ENCODE measurements at regions not wholly inside any gene's neighbourhood (a gene's known extent, or its start where the extent isn't known, plus 50 kb on each side); places are given as distances from the start of the nearest gene placed in this dataset.

DNA sequence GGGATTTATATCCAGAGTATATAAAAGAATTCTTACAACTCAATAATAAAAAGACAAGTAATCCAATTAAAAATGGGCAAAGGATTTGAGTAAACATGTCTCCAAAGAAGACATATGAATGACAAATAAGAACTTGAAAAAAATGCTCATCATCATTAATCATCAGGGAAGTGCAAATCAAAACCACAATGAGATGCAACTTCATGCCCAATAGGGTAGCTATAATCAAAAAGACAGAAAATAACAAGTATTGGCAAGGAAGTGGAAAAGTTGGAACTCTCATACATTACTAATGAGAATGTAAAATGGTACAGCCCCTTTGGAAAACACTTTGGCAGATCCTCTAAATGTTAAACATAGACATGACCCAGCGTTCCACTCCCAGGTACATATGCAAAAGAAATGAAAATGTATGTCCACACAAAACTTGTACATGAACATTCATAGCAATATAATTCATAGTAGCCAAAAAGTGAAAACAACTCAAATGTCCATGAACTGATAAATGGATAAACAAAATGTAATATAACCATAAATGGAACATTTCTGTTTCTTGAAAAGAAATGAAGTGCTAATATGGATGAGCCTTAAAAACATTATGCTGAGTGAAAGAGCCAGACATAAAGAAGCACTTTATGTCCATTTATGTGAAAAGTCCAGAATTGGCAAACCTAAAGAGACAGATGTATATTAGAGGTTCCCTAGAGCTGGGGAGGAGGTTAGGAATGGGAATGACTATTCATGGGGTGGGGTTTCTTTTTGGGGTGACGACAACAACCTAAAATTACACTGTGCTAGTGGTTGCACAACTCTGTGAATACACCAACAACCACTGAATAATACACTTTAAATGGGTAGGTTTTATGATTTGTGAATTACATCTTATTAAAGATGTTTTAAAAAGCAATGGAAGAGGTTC lies 259.7 kb downstream of the RHOU start:
- no TSS peak for BruUV-seq (replicated peaks)
- Histone ChIP-seq H3K4me3 (ENCODE audit: low read depth in 2 of 2, low read length in 2 of 2) (no peak overlapping the region), H3K9me3 (ENCODE audit: control insufficient read depth, insufficient read depth, low read depth, low read length) (no peaks in the 10 kb centered on the region), H3K36me3 (ENCODE audit: control insufficient read depth, insufficient read depth, low read length) (no peaks in the 10 kb centered on the region), H3K4me1 (ENCODE audit: control insufficient read depth, insufficient read depth, low read length) (no peaks in the 10 kb centered on the region), H3K27me3 (ENCODE audit: control insufficient read depth, insufficient read depth, low read length) (peaks cover 5% of the 10 kb centered on the region; the same call in 1 of the 2 replicates), H3K27ac (ENCODE audit: low read length) (no peak overlapping the region)
- in situ Hi-C loops (cut with HindIII; ENCODE audit: low pct_unique_long_range_greater_than_20kb, low sequenced_read_pairs) = no loop called here
- CTCF ChIA-PET = no interaction called here
- intact Hi-C loops (cut with micrococcal nuclease; ENCODE audit: unreplicated experiment) = no loop called here
- ATAC-seq (no peak), DNase-seq (ENCODE audit: low read depth, low spot score) (no peak)
- TF ChIP-seq TCF7L2 (IDR thresholded peaks at IDR 0.05; ENCODE audit: low read depth, low read length) (no peak), POLR2AphosphoS5 (IDR thresholded peaks at IDR 0.05; ENCODE audit: low read depth, low read length) (no peak), SIN3A (IDR thresholded peaks at IDR 0.05; ENCODE audit: borderline replicate concordance, insufficient read depth, low read depth, low read length) (no peak)
- TF ChIP-seq, protein P1, sequence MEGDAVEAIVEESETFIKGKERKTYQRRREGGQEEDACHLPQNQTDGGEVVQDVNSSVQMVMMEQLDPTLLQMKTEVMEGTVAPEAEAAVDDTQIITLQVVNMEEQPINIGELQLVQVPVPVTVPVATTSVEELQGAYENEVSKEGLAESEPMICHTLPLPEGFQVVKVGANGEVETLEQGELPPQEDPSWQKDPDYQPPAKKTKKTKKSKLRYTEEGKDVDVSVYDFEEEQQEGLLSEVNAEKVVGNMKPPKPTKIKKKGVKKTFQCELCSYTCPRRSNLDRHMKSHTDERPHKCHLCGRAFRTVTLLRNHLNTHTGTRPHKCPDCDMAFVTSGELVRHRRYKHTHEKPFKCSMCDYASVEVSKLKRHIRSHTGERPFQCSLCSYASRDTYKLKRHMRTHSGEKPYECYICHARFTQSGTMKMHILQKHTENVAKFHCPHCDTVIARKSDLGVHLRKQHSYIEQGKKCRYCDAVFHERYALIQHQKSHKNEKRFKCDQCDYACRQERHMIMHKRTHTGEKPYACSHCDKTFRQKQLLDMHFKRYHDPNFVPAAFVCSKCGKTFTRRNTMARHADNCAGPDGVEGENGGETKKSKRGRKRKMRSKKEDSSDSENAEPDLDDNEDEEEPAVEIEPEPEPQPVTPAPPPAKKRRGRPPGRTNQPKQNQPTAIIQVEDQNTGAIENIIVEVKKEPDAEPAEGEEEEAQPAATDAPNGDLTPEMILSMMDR (IDR thresholded peaks at IDR 0.05) = no peak
- TF ChIP-seq, protein P2, sequence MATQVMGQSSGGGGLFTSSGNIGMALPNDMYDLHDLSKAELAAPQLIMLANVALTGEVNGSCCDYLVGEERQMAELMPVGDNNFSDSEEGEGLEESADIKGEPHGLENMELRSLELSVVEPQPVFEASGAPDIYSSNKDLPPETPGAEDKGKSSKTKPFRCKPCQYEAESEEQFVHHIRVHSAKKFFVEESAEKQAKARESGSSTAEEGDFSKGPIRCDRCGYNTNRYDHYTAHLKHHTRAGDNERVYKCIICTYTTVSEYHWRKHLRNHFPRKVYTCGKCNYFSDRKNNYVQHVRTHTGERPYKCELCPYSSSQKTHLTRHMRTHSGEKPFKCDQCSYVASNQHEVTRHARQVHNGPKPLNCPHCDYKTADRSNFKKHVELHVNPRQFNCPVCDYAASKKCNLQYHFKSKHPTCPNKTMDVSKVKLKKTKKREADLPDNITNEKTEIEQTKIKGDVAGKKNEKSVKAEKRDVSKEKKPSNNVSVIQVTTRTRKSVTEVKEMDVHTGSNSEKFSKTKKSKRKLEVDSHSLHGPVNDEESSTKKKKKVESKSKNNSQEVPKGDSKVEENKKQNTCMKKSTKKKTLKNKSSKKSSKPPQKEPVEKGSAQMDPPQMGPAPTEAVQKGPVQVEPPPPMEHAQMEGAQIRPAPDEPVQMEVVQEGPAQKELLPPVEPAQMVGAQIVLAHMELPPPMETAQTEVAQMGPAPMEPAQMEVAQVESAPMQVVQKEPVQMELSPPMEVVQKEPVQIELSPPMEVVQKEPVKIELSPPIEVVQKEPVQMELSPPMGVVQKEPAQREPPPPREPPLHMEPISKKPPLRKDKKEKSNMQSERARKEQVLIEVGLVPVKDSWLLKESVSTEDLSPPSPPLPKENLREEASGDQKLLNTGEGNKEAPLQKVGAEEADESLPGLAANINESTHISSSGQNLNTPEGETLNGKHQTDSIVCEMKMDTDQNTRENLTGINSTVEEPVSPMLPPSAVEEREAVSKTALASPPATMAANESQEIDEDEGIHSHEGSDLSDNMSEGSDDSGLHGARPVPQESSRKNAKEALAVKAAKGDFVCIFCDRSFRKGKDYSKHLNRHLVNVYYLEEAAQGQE (IDR thresholded peaks at IDR 0.05; ENCODE audit: insufficient read depth in 1 of 2, low read depth in 2 of 2, low read length in 1 of 2) = no peak
- POLR2A ChIA-PET = no interaction called here

DNA sequence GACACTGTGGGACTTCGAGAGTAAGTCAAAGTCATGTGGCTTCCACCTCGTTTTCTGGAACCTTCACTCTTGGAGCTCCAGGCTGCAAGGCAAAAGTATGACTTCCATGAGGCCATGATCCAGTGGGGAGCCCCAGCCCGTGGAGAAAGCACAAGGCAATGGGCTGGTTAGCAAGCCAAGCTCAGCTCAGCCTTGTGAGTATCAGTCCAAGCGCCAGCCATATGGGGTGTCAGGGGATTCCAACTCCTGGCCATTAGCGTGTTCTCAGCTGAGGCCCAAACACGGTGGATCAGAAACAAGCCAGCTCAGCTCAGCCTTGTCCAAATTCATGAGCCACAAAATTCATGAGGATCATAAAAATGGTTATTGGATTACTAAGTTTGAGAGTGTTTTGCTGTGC lies 261.0 kb downstream of the RHOU start:
- H3K9me3 ChIP-seq (ENCODE audit: control insufficient read depth, insufficient read depth, low read depth, low read length) = no peaks in the 10 kb centered on the region
- no peak overlapping the region for H3K4me3 ChIP-seq (ENCODE audit: low read depth in 2 of 2, low read length in 2 of 2)
- no TSS peak for BruUV-seq (replicated peaks)
- peaks cover 5% of the 10 kb centered on the region; the same call in 1 of the 2 replicates for H3K27me3 ChIP-seq (ENCODE audit: control insufficient read depth, insufficient read depth, low read length)
- DNase-seq (ENCODE audit: low read depth, low spot score) = no peak
- POLR2A ChIA-PET = interaction anchor here (0.6 kb wide), 1 partner anchor 306 kb away, joined by 3 read pairs; no protein-coding TSS in a partner anchor
- CTCF ChIA-PET = no interaction called here
- H3K36me3 ChIP-seq (ENCODE audit: control insufficient read depth, insufficient read depth, low read length) = no peaks in the 10 kb centered on the region
- in situ Hi-C loops (cut with HindIII; ENCODE audit: low pct_unique_long_range_greater_than_20kb, low sequenced_read_pairs) = no loop called here
- no peak for ATAC-seq
- intact Hi-C loops (cut with micrococcal nuclease; ENCODE audit: unreplicated experiment) = no loop called here
- no peak overlapping the region for H3K27ac ChIP-seq (ENCODE audit: low read length)
- TF ChIP-seq, protein P1 (IDR thresholded peaks at IDR 0.05) = no peak
- no peak for TF ChIP-seq TCF7L2 (IDR thresholded peaks at IDR 0.05; ENCODE audit: low read depth, low read length)
- TF ChIP-seq, protein P2 (IDR thresholded peaks at IDR 0.05; ENCODE audit: insufficient read depth in 1 of 2, low read depth in 2 of 2, low read length in 1 of 2) = no peak
- TF ChIP-seq POLR2AphosphoS5 (IDR thresholded peaks at IDR 0.05; ENCODE audit: low read depth, low read length) = no peak
- no peak for TF ChIP-seq SIN3A (IDR thresholded peaks at IDR 0.05; ENCODE audit: borderline replicate concordance, insufficient read depth, low read depth, low read length)
- no peaks in the 10 kb centered on the region for H3K4me1 ChIP-seq (ENCODE audit: control insufficient read depth, insufficient read depth, low read length)

Data from Panc1 (cell line).